Loucy (cell line): ENCODE measurements at regions not wholly inside any gene's neighbourhood (a gene's known extent, or its start where the extent isn't known, plus 50 kb on each side); places are given as distances from the start of the nearest gene placed in this dataset.

Source experiments
- H2AFZ ChIP-seq: fragments of 200-600 bp; sonication (generic); 2 replicates; pipeline ENCODE4 v1.6.0; 2016; ENCODE audit warnings: antibody characterized with exemption, mild to moderate bottlenecking, low read length, moderate library complexity
- H3F3A ChIP-seq: fragments of 200-600 bp; 2 replicates; pipeline ENCODE4 v1.6.0; 2016; ENCODE audit warnings: antibody characterized with exemption, low read depth, mild to moderate bottlenecking
- H3K27me3 ChIP-seq: fragments of 200-600 bp; sonication (generic); 2 replicates; pipeline ENCODE4 v1.6.1; 2014; ENCODE audit warnings: low read length, mild to moderate bottlenecking; ENCODE audit not compliant: insufficient read depth, poor library complexity, severe bottlenecking
- H3K36me3 ChIP-seq: fragments of 200-600 bp; sonication (generic); 2 replicates; pipeline ENCODE4 v1.6.1; 2016; ENCODE audit warnings: low read length; ENCODE audit not compliant: insufficient read depth
- H3K4me1 ChIP-seq: fragments of 200-600 bp; sonication (generic); 2 replicates; pipeline ENCODE4 v1.5.1; 2014; ENCODE audit warnings: low read length, mild to moderate bottlenecking; ENCODE audit not compliant: insufficient read depth, poor library complexity, severe bottlenecking
- H3K4me2 ChIP-seq: fragments of 200-600 bp; sonication (generic); 2 replicates; pipeline ENCODE4 v1.6.0; 2014; ENCODE audit warnings: antibody characterized with exemption, low read length, low read depth, mild to moderate bottlenecking; ENCODE audit not compliant: poor library complexity, severe bottlenecking
- H3K4me3 ChIP-seq: fragments of 200-600 bp; sonication (generic); 2 replicates; pipeline ENCODE4 v1.5.1; 2014; ENCODE audit warnings: low read length, mild to moderate bottlenecking, mixed read lengths; ENCODE audit not compliant: poor library complexity, severe bottlenecking
- H3K79me2 ChIP-seq: fragments of 200-600 bp; sonication (generic); 2 replicates; pipeline ENCODE4 v1.6.1; 2014; ENCODE audit warnings: low read length; ENCODE audit not compliant: insufficient read depth
- H3K9ac ChIP-seq: fragments of 200-600 bp; sonication (generic); 2 replicates; pipeline ENCODE4 v1.6.0; 2014; ENCODE audit warnings: mild to moderate bottlenecking, low read depth, low read length, moderate library complexity; ENCODE audit not compliant: poor library complexity, severe bottlenecking
- H3K9me2 ChIP-seq: fragments of 200-600 bp; sonication (generic); replicated peaks from 2 replicates; pipeline ENCODE4 v1.6.1; 2016; ENCODE audit warnings: low read depth, low read length, mixed read lengths
- H3K9me3 ChIP-seq: fragments of 200-600 bp; sonication (generic); 2 replicates; pipeline ENCODE4 v1.6.1; 2014; ENCODE audit warnings: mild to moderate bottlenecking, antibody characterized with exemption, low read length, low read depth; ENCODE audit not compliant: insufficient read depth
- H4K20me1 ChIP-seq: fragments of 200-600 bp; sonication (generic); 2 replicates; pipeline ENCODE4 v1.6.0; 2014; ENCODE audit warnings: antibody characterized with exemption, low read length, mild to moderate bottlenecking; ENCODE audit not compliant: insufficient read depth, poor library complexity, severe bottlenecking
- CTCF ChIP-seq: fragments of 200-600 bp; sonication (generic); conservative IDR thresholded peaks from 2 replicates; pipeline ENCODE4 v1.5.1; 2014; ENCODE audit warnings: mild to moderate bottlenecking, antibody characterized with exemption, low read length
- EZH2phosphoT487 ChIP-seq: fragments of 200-600 bp; IDR thresholded peaks from 2 replicates; pipeline ENCODE4 v1.6.1; 2018; ENCODE audit warnings: antibody characterized with exemption, mild to moderate bottlenecking, moderate library complexity, borderline replicate concordance

GRCh38 chr13:104895521-104895920 lies 1639.9 kb downstream of the EFNB2 start:
- Histone ChIP-seq H3K36me3 (no peaks in the 10 kb centered on the region), H3K9ac (no peak overlapping the region), H3K4me2 (no peak overlapping the region), H3K27me3 (no peaks in the 10 kb centered on the region), H3K79me2 (no peaks in the 10 kb centered on the region), H4K20me1 (no peaks in the 10 kb centered on the region), H3K4me1 (no peaks in the 10 kb centered on the region), H2AFZ (no peak overlapping the region), H3F3A (no peaks in the 10 kb centered on the region), H3K9me2 (no peaks in the 10 kb centered on the region), H3K4me3 (no peak overlapping the region), H3K9me3 (no peaks in the 10 kb centered on the region)
- TF ChIP-seq EZH2phosphoT487 (no peak), CTCF (no peak)

GRCh38 chr13:104875038-104875754 lies 1660.3 kb downstream of the EFNB2 start:
- H4K20me1 ChIP-seq, result no peaks in the 10 kb centered on the region
- H3K9me3 ChIP-seq, result 0 out of 2 replicates have a peak, but pooled peaks cover 4% of the 10 kb centered on the region
- peak overlapping the region; percentile 49 for H3K4me2 ChIP-seq
- H3K9ac ChIP-seq, result no peak overlapping the region
- H3K4me3 ChIP-seq, result peak overlapping the region; percentile 10
- no peak overlapping the region for H2AFZ ChIP-seq
- H3K36me3 ChIP-seq, result no peaks in the 10 kb centered on the region
- H3K27me3 ChIP-seq, result no peaks in the 10 kb centered on the region
- no peaks in the 10 kb centered on the region for H3F3A ChIP-seq
- H3K79me2 ChIP-seq, result no peaks in the 10 kb centered on the region
- no peak for TF ChIP-seq CTCF
- no peak for TF ChIP-seq EZH2phosphoT487
- H3K4me1 ChIP-seq, result peaks cover 17% of the 10 kb centered on the region
- no peaks in the 10 kb centered on the region for H3K9me2 ChIP-seq

- Histone ChIP-seq H3K9ac (no peak overlapping the region), H2AFZ (no peak overlapping the region), H3F3A (peaks cover 5% of the 10 kb centered on the region; the same call in 1 of the 2 replicates), H3K9me3 (0 out of 2 replicates have a peak, but pooled peaks cover 6% of the 10 kb centered on the region), H3K4me1 (peaks cover 24% of the 10 kb centered on the region), H3K79me2 (no peaks in the 10 kb centered on the region), H4K20me1 (no peaks in the 10 kb centered on the region), H3K4me3 (no peak overlapping the region), H3K36me3 (no peaks in the 10 kb centered on the region), H3K4me2 (no peak overlapping the region), H3K9me2 (no peaks in the 10 kb centered on the region), H3K27me3 (peaks cover 10% of the 10 kb centered on the region)
- TF ChIP-seq CTCF (no peak), EZH2phosphoT487 (no peak)
These were observed 1663.3 kb downstream of the EFNB2 start for GRCh38 chr13:104872153-104872552.
